HepG2 (cell line): ENCODE measurements at regions not wholly inside any gene's neighbourhood (a gene's known extent, or its start where the extent isn't known, plus 50 kb on each side); places are given as distances from the start of the nearest gene placed in this dataset.

ENCODE experiments used
- FOXK2 ChIP-seq: fragments of 450-650 bp; IDR thresholded peaks from 2 replicates; pipeline ENCODE4 v1.6.1; 2016
- HNF4A ChIP-seq: sonication (generic); formaldehyde crosslinking; IDR thresholded peaks from 2 replicates; pipeline ENCODE4 v1.4.0; 2020; ENCODE audit warnings: missing genetic modification reagents
- JUND ChIP-seq: sonication (generic); formaldehyde crosslinking; IDR thresholded peaks from 2 replicates; pipeline ENCODE4 v1.8.0; 2022; ENCODE audit warnings: mild to moderate bottlenecking, missing genetic modification reagents
- MTA1 ChIP-seq: sonication (generic); formaldehyde crosslinking; IDR thresholded peaks from 2 replicates; pipeline ENCODE4 v1.4.0; 2020; ENCODE audit warnings: missing genetic modification reagents, mild to moderate bottlenecking, borderline replicate concordance
- NFIC ChIP-seq: IDR thresholded peaks from 2 replicates; pipeline ENCODE4 v1.6.1; 2012; ENCODE audit warnings: mild to moderate bottlenecking, low read length, inconsistent platforms
- POGZ ChIP-seq: sonication (generic); formaldehyde crosslinking; IDR thresholded peaks from 2 replicates; pipeline ENCODE4 v1.4.0; 2020; ENCODE audit warnings: mild to moderate bottlenecking, missing genetic modification reagents
- ZBTB1 ChIP-seq: sonication (generic); formaldehyde crosslinking; IDR thresholded peaks from 2 replicates; pipeline ENCODE4 v1.4.0; 2020; ENCODE audit warnings: missing genetic modification reagents, borderline replicate concordance
- ZNF773 ChIP-seq: sonication (generic); formaldehyde crosslinking; IDR thresholded peaks from 2 replicates; pipeline ENCODE4 v1.4.0; 2020; ENCODE audit warnings: missing genetic modification reagents, borderline replicate concordance
- TF ChIP-seq, protein P1 (sequence below): sonication (generic); formaldehyde crosslinking; IDR thresholded peaks from 2 replicates; pipeline ENCODE4 v1.4.0; 2020; ENCODE audit warnings: missing genetic modification reagents
- TF ChIP-seq, protein P2 (sequence below): IDR thresholded peaks from 2 replicates; pipeline ENCODE4 v1.6.1; 2018; ENCODE audit warnings: missing genetic modification reagents

DNA sequence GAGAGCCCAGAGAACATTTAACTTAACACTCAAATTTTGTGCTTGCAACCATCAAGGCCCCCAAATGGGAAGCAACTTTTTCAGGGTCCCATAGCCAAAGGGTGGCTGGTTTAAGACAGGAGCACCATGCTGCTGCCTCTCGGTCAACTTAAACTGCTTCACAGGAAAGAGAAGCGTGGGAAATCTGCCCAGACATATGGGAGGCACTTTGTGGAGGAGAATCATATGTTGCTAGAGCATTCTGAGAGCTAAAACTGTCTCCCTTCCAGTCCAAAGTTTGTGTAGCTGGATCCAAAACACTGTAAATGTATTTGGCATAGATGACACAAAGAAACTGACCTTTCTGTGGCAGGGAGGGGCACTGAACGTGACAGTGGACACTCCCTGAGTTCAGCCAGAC, 305.9 kb upstream of the RORA start:
- TF ChIP-seq HNF4A (CRISPR knock-in tag) (no peak), ZNF773 (CRISPR knock-in tag) (no peak), POGZ (CRISPR knock-in tag) (no peak), MTA1 (CRISPR knock-in tag) (no peak), JUND (CRISPR knock-in tag) (no peak), NFIC (no peak), FOXK2 (no peak), ZBTB1 (CRISPR knock-in tag) (no peak)
- TF ChIP-seq, protein P1, sequence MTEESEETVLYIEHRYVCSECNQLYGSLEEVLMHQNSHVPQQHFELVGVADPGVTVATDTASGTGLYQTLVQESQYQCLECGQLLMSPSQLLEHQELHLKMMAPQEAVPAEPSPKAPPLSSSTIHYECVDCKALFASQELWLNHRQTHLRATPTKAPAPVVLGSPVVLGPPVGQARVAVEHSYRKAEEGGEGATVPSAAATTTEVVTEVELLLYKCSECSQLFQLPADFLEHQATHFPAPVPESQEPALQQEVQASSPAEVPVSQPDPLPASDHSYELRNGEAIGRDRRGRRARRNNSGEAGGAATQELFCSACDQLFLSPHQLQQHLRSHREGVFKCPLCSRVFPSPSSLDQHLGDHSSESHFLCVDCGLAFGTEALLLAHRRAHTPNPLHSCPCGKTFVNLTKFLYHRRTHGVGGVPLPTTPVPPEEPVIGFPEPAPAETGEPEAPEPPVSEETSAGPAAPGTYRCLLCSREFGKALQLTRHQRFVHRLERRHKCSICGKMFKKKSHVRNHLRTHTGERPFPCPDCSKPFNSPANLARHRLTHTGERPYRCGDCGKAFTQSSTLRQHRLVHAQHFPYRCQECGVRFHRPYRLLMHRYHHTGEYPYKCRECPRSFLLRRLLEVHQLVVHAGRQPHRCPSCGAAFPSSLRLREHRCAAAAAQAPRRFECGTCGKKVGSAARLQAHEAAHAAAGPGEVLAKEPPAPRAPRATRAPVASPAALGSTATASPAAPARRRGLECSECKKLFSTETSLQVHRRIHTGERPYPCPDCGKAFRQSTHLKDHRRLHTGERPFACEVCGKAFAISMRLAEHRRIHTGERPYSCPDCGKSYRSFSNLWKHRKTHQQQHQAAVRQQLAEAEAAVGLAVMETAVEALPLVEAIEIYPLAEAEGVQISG (CRISPR knock-in tag): no peak
- TF ChIP-seq, protein P2, sequence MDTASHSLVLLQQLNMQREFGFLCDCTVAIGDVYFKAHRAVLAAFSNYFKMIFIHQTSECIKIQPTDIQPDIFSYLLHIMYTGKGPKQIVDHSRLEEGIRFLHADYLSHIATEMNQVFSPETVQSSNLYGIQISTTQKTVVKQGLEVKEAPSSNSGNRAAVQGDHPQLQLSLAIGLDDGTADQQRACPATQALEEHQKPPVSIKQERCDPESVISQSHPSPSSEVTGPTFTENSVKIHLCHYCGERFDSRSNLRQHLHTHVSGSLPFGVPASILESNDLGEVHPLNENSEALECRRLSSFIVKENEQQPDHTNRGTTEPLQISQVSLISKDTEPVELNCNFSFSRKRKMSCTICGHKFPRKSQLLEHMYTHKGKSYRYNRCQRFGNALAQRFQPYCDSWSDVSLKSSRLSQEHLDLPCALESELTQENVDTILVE (CRISPR knock-in tag): no peak
